Erythroblast (primary cell): ENCODE measurements at regions not wholly inside any gene's neighbourhood (a gene's known extent, or its start where the extent isn't known, plus 50 kb on each side); places are given as distances from the start of the nearest gene placed in this dataset.
"Not testable (repeated sequence)": the region's sequence is repeated elsewhere in the genome, so short reads cannot be mapped to it uniquely, and the experiment has no call there.

Experiments
- GATA1 ChIP-seq: IDR thresholded peaks from 2 replicates; pipeline ENCODE4 v1.6.1; 2011; ENCODE audit warnings: low read depth, mild to moderate bottlenecking, control low read depth, low read length, moderate library complexity
- POLR2A ChIP-seq: IDR thresholded peaks from 2 replicates; pipeline ENCODE4 v1.6.1; 2011; ENCODE audit warnings: mild to moderate bottlenecking, low read length

DNA sequence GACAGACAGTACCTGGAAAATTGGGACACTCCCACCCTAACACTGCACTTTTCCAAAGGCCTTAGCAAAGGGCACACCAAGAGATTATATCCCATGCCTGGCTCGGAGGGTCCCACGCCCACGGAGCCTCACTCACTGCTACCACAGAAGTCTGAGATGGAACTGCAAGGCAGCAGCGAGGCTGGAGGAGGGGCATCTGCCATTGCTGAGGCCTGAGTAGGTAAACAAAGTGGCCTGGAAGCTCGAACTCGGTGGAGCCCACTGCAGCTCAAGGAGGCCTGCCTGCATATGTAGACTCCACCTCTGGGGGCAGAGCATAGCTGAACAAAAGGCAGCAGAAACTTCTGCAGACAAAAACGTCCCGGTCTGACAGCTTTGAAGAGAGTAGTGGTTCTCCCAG, 931.6 kb upstream of the MDGA2 start:
- not testable (repeated sequence) for TF ChIP-seq POLR2A, GATA1
